Breast epithelium (tissue), 3 donors: ENCODE measurements at regions not wholly inside any gene's neighbourhood (a gene's known extent, or its start where the extent isn't known, plus 50 kb on each side); places are given as distances from the start of the nearest gene placed in this dataset.

ENCODE experiments used
- CTCF ChIP-seq, 3 donors: fragments of 450-650 bp; IDR thresholded peaks; one replicate each; pipeline ENCODE4 v1.5.1; 2016 to 2017; ENCODE audit warnings: antibody characterized with exemption in 3 of 3, mild to moderate bottlenecking in 3 of 3, moderate library complexity in 3 of 3
- POLR2A ChIP-seq: fragments of 450-650 bp; IDR thresholded peaks from one replicate; pipeline ENCODE4 v1.6.1; 2016; ENCODE audit warnings: antibody characterized with exemption, mild to moderate bottlenecking, moderate library complexity

GRCh38 chr4:180993244-180993836 is 1249.9 kb upstream of the TENM3 start:
- no peak for TF ChIP-seq CTCF (IDR thresholded peaks at IDR 0.05)
- no peak for TF ChIP-seq POLR2A
